Astrocyte of the spinal cord (primary cell): ENCODE measurements at regions not wholly inside any gene's neighbourhood (a gene's known extent, or its start where the extent isn't known, plus 50 kb on each side); places are given as distances from the start of the nearest gene placed in this dataset.

Source experiments
- DNase-seq: peaks from one replicate; pipeline ENCODE4 v3.0.0; 2011; ENCODE audit warnings: low read depth, low spot score
- H3K4me3 ChIP-seq: 2 replicates; pipeline ENCODE4 v1.5.1; 2011; ENCODE audit warnings: low read depth, mild to moderate bottlenecking, low read length, moderate library complexity
- CTCF ChIP-seq: IDR thresholded peaks from 2 replicates; pipeline ENCODE4 v1.5.1; 2012; ENCODE audit warnings: low read depth, mild to moderate bottlenecking, low read length, inconsistent platforms
- in situ Hi-C: cut with HindIII; loops from 2 replicates; pipeline ENCODE4 v1.10.0; 2017; ENCODE audit warnings: low sequenced_read_pairs

- no peak for DNase-seq
- no peak for TF ChIP-seq CTCF
- no peak overlapping the region for H3K4me3 ChIP-seq
- in situ Hi-C loops = no loop called here
These were observed 715.4 kb upstream of the ZEB2 start for GRCh38 chr2:145235312-145235711.

- peak; percentile 52 for DNase-seq
- in situ Hi-C loops = no loop called here
- H3K4me3 ChIP-seq = no peak overlapping the region
- no peak for TF ChIP-seq CTCF
These were observed 710.6 kb upstream of the ZEB2 start for GRCh38 chr2:145230546-145230945.

DNA sequence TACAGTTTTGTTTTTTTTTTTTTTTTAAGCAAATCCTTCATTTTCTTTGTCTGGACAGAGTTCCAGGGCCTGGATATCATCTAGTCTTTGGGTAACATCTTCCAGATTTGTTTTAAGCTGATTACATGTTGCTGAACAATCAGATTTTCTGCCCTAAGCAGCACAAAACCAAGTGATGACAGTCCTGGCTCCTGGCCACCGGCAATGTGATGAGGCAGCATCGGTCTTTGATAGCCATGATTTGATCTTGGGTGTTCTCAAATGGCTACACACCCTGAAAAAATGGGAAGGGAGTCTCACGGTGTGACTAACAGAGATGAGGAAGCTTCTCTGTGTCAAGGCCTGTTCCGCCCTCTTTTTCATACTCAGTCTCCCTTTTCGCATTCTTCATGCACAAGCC lies 708.6 kb upstream of the ZEB2 start:
- no peak overlapping the region for H3K4me3 ChIP-seq
- TF ChIP-seq CTCF = no peak
- no peak for DNase-seq
- in situ Hi-C loops = no loop called here

GRCh38 chr2:145226901-145227300 lies 707.0 kb upstream of the ZEB2 start:
- DNase-seq = no peak
- no peak for TF ChIP-seq CTCF
- no peak overlapping the region for H3K4me3 ChIP-seq
- in situ Hi-C loops = no loop called here

DNA sequence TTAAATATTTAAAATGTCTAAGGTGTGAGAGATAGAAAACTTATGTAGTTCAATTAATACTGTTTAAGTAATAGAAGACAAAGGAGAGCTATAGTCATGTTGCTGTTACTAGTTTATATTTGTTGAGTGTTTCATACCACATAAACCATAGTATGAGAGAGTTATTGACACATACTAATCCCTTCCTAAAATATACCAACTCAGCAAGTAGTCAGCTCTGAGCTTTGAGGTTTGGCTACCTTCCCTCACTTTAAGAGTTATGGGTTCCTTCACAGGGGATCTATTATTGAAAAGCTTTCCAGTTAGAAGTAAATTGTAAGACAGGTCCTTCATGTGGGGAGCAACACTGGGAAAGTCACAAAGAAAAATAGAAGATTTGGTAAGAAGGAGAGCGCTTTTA lies 701.6 kb upstream of the ZEB2 start:
- in situ Hi-C loops = no loop called here
- no peak for TF ChIP-seq CTCF
- DNase-seq = peak; percentile 37
- no peak overlapping the region for H3K4me3 ChIP-seq

DNA sequence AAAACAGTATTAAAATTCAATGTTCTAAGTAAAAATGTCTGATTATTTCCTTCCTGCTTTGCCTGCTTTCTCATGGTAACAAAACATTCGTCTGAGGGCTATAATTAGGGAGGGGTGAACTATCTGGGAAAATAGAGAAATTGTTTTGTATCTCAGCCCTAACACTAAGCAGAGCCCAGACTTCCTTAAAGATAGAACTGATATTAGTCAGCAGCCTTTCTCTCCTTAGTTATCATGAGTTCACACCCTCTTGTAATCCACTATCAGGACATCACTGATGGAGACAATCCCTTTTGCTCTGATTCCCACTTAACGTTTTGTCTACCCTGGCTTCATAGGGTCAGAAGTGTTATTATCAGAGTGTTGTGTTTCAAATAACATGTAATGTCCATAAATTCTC lies 701.1 kb upstream of the ZEB2 start:
- in situ Hi-C loops = no loop called here
- no peak overlapping the region for H3K4me3 ChIP-seq
- DNase-seq = no peak
- TF ChIP-seq CTCF = no peak

DNA sequence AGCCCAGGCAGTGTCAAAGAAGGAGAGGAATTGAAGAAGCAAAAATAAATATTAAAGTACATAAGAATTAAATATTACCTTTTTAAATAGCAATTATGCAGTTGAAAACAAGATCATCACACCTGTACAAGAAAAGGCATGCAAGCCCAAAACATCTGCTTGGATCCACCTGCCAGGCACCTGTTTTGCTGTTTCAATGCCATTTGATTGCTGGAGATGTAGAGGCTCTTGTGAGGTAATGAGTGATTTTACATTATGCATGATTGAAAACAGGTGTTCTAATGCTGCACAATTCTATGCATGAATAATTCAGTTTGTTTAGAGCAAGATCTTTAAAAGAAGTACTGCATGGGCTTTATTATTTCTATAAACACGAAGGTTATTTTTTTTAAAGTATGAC lies 700.6 kb upstream of the ZEB2 start:
- DNase-seq = no peak
- no peak overlapping the region for H3K4me3 ChIP-seq
- in situ Hi-C loops = no loop called here
- TF ChIP-seq CTCF = no peak
